Activated CD4-positive, alpha-beta T cell treated with anti-CD3 and anti-CD28 coated beads, Interleukin-10, Interleukin-2, amounts not matched to agents 100 ng/mL and 50 ng/mL, durations not matched to agents 16 hours and 8 hours (primary cell): ENCODE measurements at regions not wholly inside any gene's neighbourhood (a gene's known extent, or its start where the extent isn't known, plus 50 kb on each side); places are given as distances from the start of the nearest gene placed in this dataset.

ENCODE experiments used
- DNase-seq: peaks from one replicate; pipeline ENCODE4 v3.0.0-alpha.2; 2020

DNA sequence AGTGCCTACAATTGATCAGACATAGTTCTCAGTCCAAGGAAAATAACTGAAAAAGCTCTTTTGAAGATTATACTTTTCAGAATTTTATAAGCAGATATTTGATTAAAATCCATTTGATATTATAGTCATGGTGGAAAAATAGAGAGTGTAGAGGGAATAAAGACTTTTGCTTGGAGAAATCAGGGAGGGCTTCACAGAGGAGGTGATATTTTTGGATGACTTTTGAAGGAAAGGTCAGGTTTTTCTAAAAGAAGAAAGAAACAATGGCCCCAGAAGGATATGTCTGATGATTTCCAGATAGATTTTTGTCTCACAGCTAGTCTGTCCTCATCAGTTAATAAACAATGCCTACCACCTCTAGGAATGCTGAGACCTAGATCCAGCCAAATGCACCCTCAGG, 806.3 kb upstream of the CELF2 start:
- DNase-seq: no peak

GRCh38 chr10:10213237-10213636, 804.4 kb upstream of the CELF2 start:
- DNase-seq: no peak

- no peak for DNase-seq
Observed at GRCh38 chr10:10222304-10222841, 795.3 kb upstream of the CELF2 start.

GRCh38 chr10:10223131-10223530, 794.5 kb upstream of the CELF2 start:
- DNase-seq: no peak

DNA sequence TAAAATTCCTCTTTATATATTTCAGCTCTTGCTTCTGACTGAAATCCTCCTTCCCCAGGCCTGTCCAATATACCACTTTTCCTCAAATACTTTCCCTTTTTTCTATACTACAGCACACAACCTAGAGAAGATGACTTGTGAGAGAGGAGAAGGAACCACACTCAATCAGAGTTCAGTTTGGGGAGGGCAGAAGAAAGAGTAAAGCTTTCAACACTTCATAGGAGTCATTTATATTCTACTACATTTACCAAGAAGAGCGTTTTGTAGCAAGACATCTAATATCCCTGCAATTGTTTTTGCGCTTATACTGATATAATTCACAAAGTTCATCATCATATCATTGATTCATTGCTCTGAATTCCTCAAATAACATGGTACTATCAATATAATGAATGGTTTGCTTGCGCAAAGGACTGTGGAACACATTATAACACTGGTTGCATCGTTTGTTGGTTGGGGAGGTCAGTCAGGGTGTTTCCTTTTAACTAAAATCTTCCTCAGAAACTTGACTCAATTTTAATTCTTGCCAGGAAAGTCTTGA, 792.5 kb upstream of the CELF2 start:
- no peak for DNase-seq

- no peak for DNase-seq
Observed at GRCh38 chr10:10233229-10233628, 784.4 kb upstream of the CELF2 start.

- no peak for DNase-seq
Observed at GRCh38 chr10:10235003-10235402, 782.7 kb upstream of the CELF2 start.

- no peak for DNase-seq
Observed at GRCh38 chr10:10247585-10247984, 770.1 kb upstream of the CELF2 start.

GRCh38 chr10:10256860-10257259, 760.8 kb upstream of the CELF2 start:
- DNase-seq: no peak

GRCh38 chr10:10259013-10259412, 758.7 kb upstream of the CELF2 start:
- DNase-seq: no peak

GRCh38 chr10:10270126-10271050, 747.3 kb upstream of the CELF2 start:
- no peak for DNase-seq

DNA sequence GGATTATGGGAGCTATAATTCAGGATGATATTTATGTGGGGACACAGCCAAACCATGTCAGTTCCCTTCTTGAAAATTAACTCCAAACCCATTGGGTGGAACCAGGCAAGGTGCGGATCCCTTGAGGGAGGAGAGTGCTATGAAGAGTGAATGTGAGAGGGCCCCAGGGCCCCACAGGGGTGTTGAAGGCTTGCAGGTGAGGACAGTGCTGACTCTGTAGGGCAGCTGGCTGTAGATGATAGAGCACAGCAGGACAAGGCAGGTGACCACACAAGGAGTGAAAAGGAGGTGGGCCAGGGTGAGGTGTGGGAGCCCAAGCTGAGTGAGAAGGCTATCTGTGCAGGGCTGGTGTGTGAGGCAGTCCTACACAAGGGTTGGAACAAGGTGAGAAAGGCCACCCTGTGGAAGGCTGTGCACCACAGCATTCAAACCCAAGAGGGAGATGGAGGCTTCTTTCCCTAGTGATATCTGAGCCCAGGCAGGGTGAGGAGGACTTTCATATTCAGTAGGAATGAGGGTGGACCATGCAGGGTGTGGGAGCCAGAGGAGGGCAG, 746.0 kb upstream of the CELF2 start:
- no peak for DNase-seq

DNA sequence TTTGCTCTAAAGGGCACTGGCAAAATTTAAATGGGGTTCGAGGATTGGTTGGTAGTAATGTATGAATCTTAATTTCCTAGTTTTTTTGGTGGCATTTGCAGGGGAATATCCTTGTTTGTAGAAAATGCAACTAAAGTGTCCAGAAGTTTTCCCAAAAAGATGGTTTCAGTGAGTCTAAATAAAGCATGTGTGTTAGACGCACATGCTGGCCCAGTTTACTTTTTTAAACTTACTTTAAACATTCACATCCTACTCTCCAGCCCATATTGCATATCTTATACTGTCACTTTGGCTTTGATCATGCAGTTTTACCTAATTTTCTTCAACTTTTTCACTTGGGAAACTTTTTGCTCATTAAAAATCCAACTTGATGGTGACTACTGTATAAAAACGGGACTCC, 744.0 kb upstream of the CELF2 start:
- no peak for DNase-seq

- DNase-seq: no peak
Observed at GRCh38 chr10:10279906-10280305, 737.8 kb upstream of the CELF2 start.

DNA sequence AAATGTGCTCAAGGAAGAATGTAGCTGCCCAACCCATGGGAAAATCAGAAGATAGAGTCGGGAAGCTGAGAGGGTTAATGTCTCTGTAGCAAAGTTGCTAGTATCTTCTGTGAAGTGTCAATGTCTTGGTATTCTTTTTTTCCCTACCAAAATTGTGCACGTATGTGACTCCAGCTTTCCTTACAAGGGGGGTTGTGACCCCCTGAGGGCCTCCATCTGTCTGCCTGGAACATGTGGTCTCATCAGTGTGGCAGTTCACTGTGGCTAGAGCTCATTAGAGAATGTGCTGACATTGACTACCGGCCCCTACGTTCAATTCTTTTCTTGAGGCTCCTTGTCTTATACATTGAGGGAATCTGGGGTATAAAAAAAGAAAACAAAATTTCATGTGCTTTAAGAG, 725.2 kb upstream of the CELF2 start:
- DNase-seq: no peak

DNA sequence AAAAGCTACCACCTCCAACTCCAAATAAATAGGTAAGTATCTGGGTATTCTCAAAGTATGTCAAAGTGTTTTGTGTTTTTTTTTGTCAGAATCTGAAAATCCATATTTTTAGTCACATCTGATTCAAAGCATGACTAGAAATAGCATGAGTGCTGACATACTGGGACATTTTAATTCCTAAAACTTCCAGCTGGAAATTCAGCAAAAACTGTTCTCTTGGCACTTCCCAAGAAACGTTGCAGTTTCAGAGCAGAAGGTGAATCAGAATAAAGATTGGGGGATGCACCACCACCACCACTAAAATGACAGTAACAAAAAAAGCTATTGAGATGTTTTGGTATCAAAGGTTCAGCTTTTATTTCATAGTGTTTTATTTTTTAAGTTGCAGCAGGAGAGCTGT, 724.6 kb upstream of the CELF2 start:
- no peak for DNase-seq

GRCh38 chr10:10293481-10293951, 724.2 kb upstream of the CELF2 start:
- DNase-seq: no peak

DNA sequence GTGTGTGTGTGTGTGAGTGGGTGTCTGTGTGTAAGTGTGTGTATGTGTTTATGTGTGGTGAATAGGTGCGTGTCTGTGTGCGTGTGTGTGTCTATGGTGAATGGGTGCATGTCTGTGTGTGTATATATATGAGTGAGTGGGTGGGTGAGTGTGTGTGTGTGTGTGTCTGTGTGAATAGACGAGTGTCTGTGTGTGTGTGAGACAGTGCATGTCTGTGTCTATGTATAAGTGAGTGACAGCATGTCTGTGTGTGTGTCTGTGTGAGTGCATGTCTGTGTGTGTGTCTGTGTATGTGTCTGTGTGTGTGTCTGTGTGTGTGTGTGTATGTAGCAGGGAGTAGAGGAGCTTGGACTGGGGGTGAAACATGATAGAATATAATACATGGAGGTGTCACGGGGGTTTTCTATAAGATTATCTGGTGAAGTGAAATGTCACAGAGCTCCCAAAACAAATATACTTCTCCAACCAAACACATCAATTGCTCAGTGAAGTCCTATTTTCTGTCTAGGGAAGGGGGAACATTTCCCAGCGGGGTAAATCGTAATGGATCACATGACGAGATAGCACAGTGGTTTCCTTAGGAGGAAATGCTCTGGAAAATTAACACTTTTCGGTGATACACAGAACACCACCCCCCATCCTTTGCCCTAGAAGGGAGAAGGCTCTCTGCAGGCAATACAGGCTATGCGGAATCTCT, 723.3 kb upstream of the CELF2 start:
- no peak for DNase-seq

GRCh38 chr10:10294881-10295529, 722.7 kb upstream of the CELF2 start:
- no peak for DNase-seq

- DNase-seq: no peak
Observed at GRCh38 chr10:10295537-10295936, 722.1 kb upstream of the CELF2 start.

DNA sequence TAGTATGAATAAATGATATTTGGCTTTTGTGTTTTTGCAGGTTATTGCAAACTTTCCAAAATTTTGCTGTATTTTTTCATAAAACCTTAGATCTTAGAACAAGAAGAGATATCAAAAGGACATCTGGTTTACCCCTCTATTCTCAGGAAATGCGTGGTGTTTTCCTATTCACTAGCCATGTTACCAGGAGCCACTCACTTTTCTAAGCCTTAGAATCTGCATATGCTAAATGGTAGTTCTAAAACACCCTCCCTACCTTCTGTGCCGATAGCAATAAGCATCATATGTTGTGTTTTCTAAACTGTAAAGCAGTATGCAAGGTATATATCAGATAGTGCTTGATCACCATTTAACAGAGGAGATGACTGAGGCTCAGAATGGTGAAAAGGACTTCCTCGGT, 715.0 kb upstream of the CELF2 start:
- DNase-seq: no peak

GRCh38 chr10:10307036-10307435, 710.6 kb upstream of the CELF2 start:
- no peak for DNase-seq

GRCh38 chr10:10307551-10307950, 710.1 kb upstream of the CELF2 start:
- no peak for DNase-seq
